ENCODE measurements at regions not wholly inside any gene's neighbourhood (a gene's known extent, or its start where the extent isn't known, plus 50 kb on each side); places are given as distances from the start of the nearest gene placed in this dataset.

DNA sequence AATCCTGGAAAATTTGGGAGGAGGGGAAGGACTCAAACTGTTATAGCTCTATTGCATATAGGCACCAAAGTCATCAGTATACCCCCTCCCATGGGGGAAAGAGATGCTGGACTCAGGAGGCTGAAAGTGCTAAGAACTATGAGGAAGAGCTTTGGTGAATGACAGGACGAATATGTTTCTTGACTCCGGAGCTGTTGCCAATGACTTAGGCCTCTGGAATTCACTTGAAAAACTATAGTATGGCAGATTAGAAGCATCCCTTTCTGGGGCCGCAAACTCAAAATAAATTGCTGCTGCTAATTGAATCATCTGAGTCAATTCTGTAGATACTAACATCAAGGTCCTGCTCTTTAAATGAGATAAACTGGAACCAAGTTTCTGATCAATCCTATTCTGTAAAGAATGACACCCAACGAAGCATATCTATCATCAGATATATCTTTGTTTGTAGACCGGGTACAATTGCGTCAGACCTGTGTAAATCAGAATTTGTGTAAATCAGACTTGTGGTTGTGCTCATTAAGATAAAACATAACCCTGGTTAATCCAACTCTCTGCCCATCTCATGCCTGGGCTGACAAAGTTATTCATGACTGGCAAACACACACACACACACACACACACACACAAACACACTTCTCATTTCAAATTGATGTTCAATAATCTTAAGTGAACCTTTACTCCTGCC is 1793.8 kb upstream of the PCDH20 start:
- TF ChIP-seq, protein P1, sequence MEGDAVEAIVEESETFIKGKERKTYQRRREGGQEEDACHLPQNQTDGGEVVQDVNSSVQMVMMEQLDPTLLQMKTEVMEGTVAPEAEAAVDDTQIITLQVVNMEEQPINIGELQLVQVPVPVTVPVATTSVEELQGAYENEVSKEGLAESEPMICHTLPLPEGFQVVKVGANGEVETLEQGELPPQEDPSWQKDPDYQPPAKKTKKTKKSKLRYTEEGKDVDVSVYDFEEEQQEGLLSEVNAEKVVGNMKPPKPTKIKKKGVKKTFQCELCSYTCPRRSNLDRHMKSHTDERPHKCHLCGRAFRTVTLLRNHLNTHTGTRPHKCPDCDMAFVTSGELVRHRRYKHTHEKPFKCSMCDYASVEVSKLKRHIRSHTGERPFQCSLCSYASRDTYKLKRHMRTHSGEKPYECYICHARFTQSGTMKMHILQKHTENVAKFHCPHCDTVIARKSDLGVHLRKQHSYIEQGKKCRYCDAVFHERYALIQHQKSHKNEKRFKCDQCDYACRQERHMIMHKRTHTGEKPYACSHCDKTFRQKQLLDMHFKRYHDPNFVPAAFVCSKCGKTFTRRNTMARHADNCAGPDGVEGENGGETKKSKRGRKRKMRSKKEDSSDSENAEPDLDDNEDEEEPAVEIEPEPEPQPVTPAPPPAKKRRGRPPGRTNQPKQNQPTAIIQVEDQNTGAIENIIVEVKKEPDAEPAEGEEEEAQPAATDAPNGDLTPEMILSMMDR (IDR thresholded peaks at IDR 0.05): no peak
- 81 to 86% (median 82%) methylated on average over 6 of the region's 6 CpGs for WGBS, 3 donors
- Histone ChIP-seq H3K9me3 (no peaks in the 10 kb centered on the region), H3K27me3 (ENCODE audit: insufficient read depth in 3 of 3, low read length in 2 of 3) (no peaks in the 10 kb centered on the region), H3K4me1 (no peaks in the 10 kb centered on the region), H3K36me3 (ENCODE audit: insufficient read depth in 1 of 2, low read depth in 1 of 2) (no peaks in the 10 kb centered on the region), H3K4me3 (no peak overlapping the region), H3K27ac (no peak overlapping the region)
- DNase-seq (no peak), ATAC-seq (no peak)
- intact Hi-C loops (cut with DNase I): no loop called here

DNA sequence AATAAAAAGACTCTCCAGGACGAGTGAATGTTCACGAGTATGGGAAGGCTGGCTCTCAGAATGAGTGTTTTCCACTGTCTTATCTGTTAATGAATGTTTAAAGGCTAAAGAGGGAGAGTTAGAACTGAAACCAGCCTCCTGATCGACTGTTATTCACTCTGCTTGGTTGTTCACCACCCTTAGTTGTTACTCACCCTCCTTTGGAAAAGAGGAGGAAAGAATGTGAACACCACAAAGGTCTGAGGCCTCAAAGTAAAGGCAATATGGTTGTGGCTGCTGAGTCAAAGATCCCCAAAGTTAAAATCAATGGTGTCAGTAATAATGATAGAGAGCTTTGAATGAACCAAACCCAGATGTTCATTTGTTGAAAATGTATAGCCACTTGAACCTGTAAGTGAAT is 1793.2 kb upstream of the PCDH20 start:
- H3K27me3 ChIP-seq (ENCODE audit: insufficient read depth in 3 of 3, low read length in 2 of 3): no peaks in the 10 kb centered on the region
- H3K4me3 ChIP-seq: no peak overlapping the region
- no peaks in the 10 kb centered on the region for H3K9me3 ChIP-seq
- H3K36me3 ChIP-seq (ENCODE audit: insufficient read depth in 1 of 2, low read depth in 1 of 2): no peaks in the 10 kb centered on the region
- TF ChIP-seq, protein P1 (IDR thresholded peaks at IDR 0.05): no peak
- no peak for ATAC-seq
- intact Hi-C loops (cut with DNase I): no loop called here
- no peak for DNase-seq
- 53 to 62% (median 62%) methylated on average over 3 of the region's 3 CpGs for WGBS, 3 donors
- no peaks in the 10 kb centered on the region for H3K4me1 ChIP-seq
- H3K27ac ChIP-seq: no peak overlapping the region

DNA sequence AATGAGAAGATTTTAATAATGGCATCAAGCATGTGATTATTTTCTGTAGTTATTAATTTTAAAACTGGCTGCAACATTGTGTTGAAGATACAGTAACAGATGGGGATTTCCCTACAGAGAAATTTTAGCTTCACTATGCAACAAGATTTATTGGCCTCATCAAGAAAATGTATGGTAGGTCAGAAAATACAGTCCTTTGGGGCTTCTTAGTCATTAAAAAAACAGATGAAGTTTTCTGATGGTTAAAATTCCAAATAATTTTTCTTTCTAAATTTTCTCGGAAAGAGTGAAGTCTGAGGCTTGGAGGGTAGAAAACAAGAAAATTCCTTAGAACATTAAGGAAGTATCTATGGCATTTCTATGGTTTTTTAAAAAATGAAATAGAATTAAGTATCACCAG is 1790.8 kb upstream of the PCDH20 start:
- WGBS, 3 donors: 26 to 45% (median 37%) methylated on average over 1 of the region's 1 CpG
- no peak overlapping the region for H3K27ac ChIP-seq
- no peaks in the 10 kb centered on the region for H3K4me1 ChIP-seq
- no peaks in the 10 kb centered on the region for H3K9me3 ChIP-seq
- no peak overlapping the region for H3K4me3 ChIP-seq
- no peaks in the 10 kb centered on the region for H3K36me3 ChIP-seq (ENCODE audit: insufficient read depth in 1 of 2, low read depth in 1 of 2)
- ATAC-seq (no peak), DNase-seq (no peak)
- intact Hi-C loops (cut with DNase I): no loop called here
- TF ChIP-seq, protein P1 (IDR thresholded peaks at IDR 0.05): no peak
- H3K27me3 ChIP-seq (ENCODE audit: insufficient read depth in 3 of 3, low read length in 2 of 3): no peaks in the 10 kb centered on the region

DNA sequence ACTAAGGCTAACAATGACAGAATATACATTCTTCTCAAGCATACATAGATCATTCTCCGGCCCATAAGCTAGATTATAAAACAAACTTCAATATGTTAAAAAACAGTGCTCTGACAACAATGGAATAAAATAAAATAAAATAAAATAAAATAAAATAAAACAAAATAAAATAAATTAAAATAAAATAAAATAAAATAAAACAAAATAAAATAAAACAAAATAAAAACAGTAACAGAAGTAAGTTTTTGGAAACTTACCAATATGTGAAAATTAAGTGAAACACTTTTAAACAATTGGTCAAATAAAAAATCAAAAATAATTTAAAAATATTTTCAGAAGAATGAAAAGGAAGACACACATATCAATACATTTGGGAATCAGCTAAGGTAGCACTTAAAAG is 1785.8 kb upstream of the PCDH20 start:
- H3K4me1 ChIP-seq: no peaks in the 10 kb centered on the region
- no peaks in the 10 kb centered on the region for H3K27me3 ChIP-seq (ENCODE audit: insufficient read depth in 3 of 3, low read length in 2 of 3)
- TF ChIP-seq, protein P1 (IDR thresholded peaks at IDR 0.05): no peak
- ATAC-seq (no peak), DNase-seq (no peak)
- H3K27ac ChIP-seq: no peak overlapping the region
- intact Hi-C loops (cut with DNase I): no loop called here
- H3K9me3 ChIP-seq: no peaks in the 10 kb centered on the region
- H3K36me3 ChIP-seq (ENCODE audit: insufficient read depth in 1 of 2, low read depth in 1 of 2): no peaks in the 10 kb centered on the region
- WGBS, 3 donors: 57 to 100% (median 97%) methylated on average over 1 of the region's 1 CpG
- H3K4me3 ChIP-seq: no peak overlapping the region

DNA sequence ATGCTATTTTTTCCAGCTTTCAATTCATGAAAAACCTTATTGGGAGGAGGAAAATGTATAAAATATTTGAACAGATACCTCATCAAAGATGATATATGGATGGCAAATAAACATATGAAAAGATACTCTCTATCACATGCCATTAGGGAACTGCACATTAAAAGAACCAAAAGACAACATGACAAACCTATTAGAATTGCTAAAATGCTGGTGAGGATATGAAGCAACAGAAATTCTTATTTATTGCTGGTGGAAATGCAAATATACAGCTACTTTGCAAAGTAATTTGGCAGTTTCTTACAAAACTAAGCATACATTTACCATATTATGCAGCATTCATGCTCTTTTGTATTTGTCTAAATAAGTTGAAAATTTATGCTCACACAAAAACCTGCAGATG is 1783.9 kb upstream of the PCDH20 start:
- intact Hi-C loops (cut with DNase I): no loop called here
- H3K4me1 ChIP-seq: no peaks in the 10 kb centered on the region
- peaks cover 4% of the 10 kb centered on the region for H3K9me3 ChIP-seq
- no peak overlapping the region for H3K27ac ChIP-seq
- no peak overlapping the region for H3K4me3 ChIP-seq
- H3K36me3 ChIP-seq (ENCODE audit: insufficient read depth in 1 of 2, low read depth in 1 of 2): no peaks in the 10 kb centered on the region
- ATAC-seq: no peak
- TF ChIP-seq, protein P1 (IDR thresholded peaks at IDR 0.05): no peak
- DNase-seq: no peak
- no peaks in the 10 kb centered on the region for H3K27me3 ChIP-seq (ENCODE audit: insufficient read depth in 3 of 3, low read length in 2 of 3)

Data from psoas muscle (tissue), 7 donors.